WTC11 (cell line): ENCODE measurements at regions not wholly inside any gene's neighbourhood (a gene's known extent, or its start where the extent isn't known, plus 50 kb on each side); places are given as distances from the start of the nearest gene placed in this dataset.

ENCODE experiments used
- ATAC-seq: fragments of 200-7000 bp; cut with Tn5 transposase; 2 replicates; pipeline ENCODE4 v1.10.0; 2021; ENCODE audit warnings: mild to moderate bottlenecking, moderate library complexity
- CTCF ChIA-PET: fragments of 300-600 bp; sonication (Branson Sonifier 250); formaldehyde crosslinking; loops from one replicate; lab custom pipeline; 2021; ENCODE audit warnings: antibody characterized with exemption; lab: Charles Lee
- POLR2A ChIA-PET: fragments of 350-600 bp; sonication (Branson Sonifier 250); formaldehyde crosslinking; loops from one replicate; lab custom pipeline; 2021; ENCODE audit warnings: antibody characterized with exemption; lab: Charles Lee
- DNase-seq: peaks from one replicate; pipeline ENCODE4 v3.0.0; 2021; ENCODE audit warnings: low spot score
- H3K27ac Mint-ChIP-seq: 2 replicates; pipeline ENCODE4 v1.8.0; 2021; ENCODE audit warnings: mixed read lengths
- H3K27me3 Mint-ChIP-seq: 2 replicates; pipeline ENCODE4 v1.8.0; 2021; ENCODE audit warnings: low read depth, mild to moderate bottlenecking, moderate library complexity, mixed read lengths
- H3K36me3 Mint-ChIP-seq: 2 replicates; pipeline ENCODE4 v1.8.0; 2021; ENCODE audit warnings: mixed read lengths
- H3K4me1 Mint-ChIP-seq: 2 replicates; pipeline ENCODE4 v1.8.0; 2022; ENCODE audit warnings: mixed read lengths
- H3K4me3 Mint-ChIP-seq: 2 replicates; pipeline ENCODE4 v1.8.0; 2021; ENCODE audit warnings: mild to moderate bottlenecking, moderate library complexity, mixed read lengths
- H3K9me3 Mint-ChIP-seq: 2 replicates; pipeline ENCODE4 v1.8.0; 2021; ENCODE audit warnings: mixed read lengths
- ATF6 ChIP-seq: sonication (generic); formaldehyde crosslinking; IDR thresholded peaks from 2 replicates; pipeline ENCODE4 v1.8.1; 2023; ENCODE audit warnings: mild to moderate bottlenecking, missing genetic modification reagents
- CTCF ChIP-seq: fragments of 200-600 bp; IDR thresholded peaks from 2 replicates; pipeline ENCODE4 v1.8.0; 2022; ENCODE audit warnings: antibody characterized with exemption
- E2F5 ChIP-seq: sonication (generic); formaldehyde crosslinking; IDR thresholded peaks from 2 replicates; pipeline ENCODE4 v1.8.1; 2022; ENCODE audit warnings: mild to moderate bottlenecking, moderate library complexity, missing genetic modification reagents
- ELF4 ChIP-seq: sonication (generic); formaldehyde crosslinking; IDR thresholded peaks from 2 replicates; pipeline ENCODE4 v1.8.1; 2022; ENCODE audit warnings: low read depth, mild to moderate bottlenecking, moderate library complexity, missing genetic modification reagents
- FOXK1 ChIP-seq: sonication (generic); formaldehyde crosslinking; IDR thresholded peaks from 2 replicates; pipeline ENCODE4 v1.8.0; 2022; ENCODE audit warnings: mild to moderate bottlenecking, moderate library complexity, missing genetic modification reagents
- KAT7 ChIP-seq: sonication (generic); formaldehyde crosslinking; IDR thresholded peaks from 2 replicates; pipeline ENCODE4 v1.8.1; 2023; ENCODE audit warnings: missing genetic modification reagents, mild to moderate bottlenecking, borderline replicate concordance
- NFATC4 ChIP-seq: fragments of 250-450 bp; sonication (Bioruptor Pico); IDR thresholded peaks from 2 replicates; pipeline ENCODE4 v1.9.0; 2021; ENCODE audit warnings: mild to moderate bottlenecking
- NR2C2 ChIP-seq: sonication (generic); formaldehyde crosslinking; IDR thresholded peaks from 2 replicates; pipeline ENCODE4 v1.8.0; 2022; ENCODE audit warnings: mild to moderate bottlenecking, missing genetic modification reagents
- PREB ChIP-seq: sonication (generic); formaldehyde crosslinking; IDR thresholded peaks from 2 replicates; pipeline ENCODE4 v1.8.1; 2022; ENCODE audit warnings: mild to moderate bottlenecking, missing genetic modification reagents, moderate library complexity, borderline replicate concordance
- ZBTB21 ChIP-seq: sonication (generic); formaldehyde crosslinking; IDR thresholded peaks from 2 replicates; pipeline ENCODE4 v1.8.1; 2023; ENCODE audit warnings: mild to moderate bottlenecking, missing genetic modification reagents, borderline replicate concordance
- ZNF219 ChIP-seq: sonication (generic); formaldehyde crosslinking; IDR thresholded peaks from 2 replicates; pipeline ENCODE4 v1.8.0; 2023; ENCODE audit warnings: missing genetic modification reagents, mild to moderate bottlenecking, borderline replicate concordance
- ZNF425 ChIP-seq: fragments of 250-450 bp; sonication (Bioruptor Pico); conservative IDR thresholded peaks from 2 replicates; pipeline ENCODE4 v1.9.0; 2021; ENCODE audit warnings: mild to moderate bottlenecking

- CTCF ChIA-PET = no interaction called here
Observed at GRCh38 chr7:370775-371118, 80.8 kb downstream of the FOXL3 start.

More at GRCh38 chr7:370775-371118, 80.8 kb downstream of the FOXL3 start:
- no peak for DNase-seq
- peaks cover 13% of the 10 kb centered on the region for H3K4me1 Mint-ChIP-seq
- no peak for ATAC-seq
- H3K27me3 Mint-ChIP-seq = no peaks in the 10 kb centered on the region; the same call in 1 of the 2 replicates
- H3K4me3 Mint-ChIP-seq = no peak overlapping the region
- no peaks in the 10 kb centered on the region for H3K36me3 Mint-ChIP-seq
- no peak overlapping the region for H3K27ac Mint-ChIP-seq
- TF ChIP-seq KAT7 (CRISPR knock-in tag) (no peak), ZNF219 (CRISPR knock-in tag) (no peak), CTCF (no peak), ZBTB21 (CRISPR knock-in tag) (no peak), ATF6 (CRISPR knock-in tag) (no peak), NFATC4 (CRISPR knock-in tag) (no peak), ZNF425 (CRISPR knock-in tag) (no peak), E2F5 (no peak), ELF4 (CRISPR knock-in tag) (no peak), FOXK1 (CRISPR knock-in tag) (no peak), NR2C2 (CRISPR knock-in tag) (no peak), PREB (CRISPR knock-in tag) (no peak)
- POLR2A ChIA-PET = no interaction called here
- no peaks in the 10 kb centered on the region for H3K9me3 Mint-ChIP-seq
